Kidney epithelial cell (primary cell): ENCODE measurements at regions not wholly inside any gene's neighbourhood (a gene's known extent, or its start where the extent isn't known, plus 50 kb on each side); places are given as distances from the start of the nearest gene placed in this dataset.
"Not testable (repeated sequence)": the region's sequence is repeated elsewhere in the genome, so short reads cannot be mapped to it uniquely, and the experiment has no call there.

Experiments
- DNase-seq: peaks from one replicate; pipeline ENCODE4 v3.0.0-alpha.2; 2010; ENCODE audit warnings: low read depth
- H3K27me3 ChIP-seq: 2 replicates; pipeline ENCODE4 v1.6.0; 2011; ENCODE audit warnings: low read length; ENCODE audit not compliant: control insufficient read depth, insufficient read depth
- H3K36me3 ChIP-seq: 2 replicates; pipeline ENCODE4 v1.5.1; 2011; ENCODE audit warnings: low read length; ENCODE audit not compliant: control insufficient read depth, insufficient read depth
- H3K4me3 ChIP-seq: 2 replicates; pipeline ENCODE4 v1.5.1; 2011; ENCODE audit warnings: low read depth, mild to moderate bottlenecking, control low read depth, low read length
- TF ChIP-seq, protein P1 (sequence below): IDR thresholded peaks from 2 replicates; pipeline ENCODE4 v1.5.1; 2011; ENCODE audit warnings: mild to moderate bottlenecking, moderate library complexity, low read length, control low read depth, inconsistent platforms; ENCODE audit not compliant: insufficient read depth, poor library complexity, severe bottlenecking

GRCh38 chr2:35598310-35598709, 757.3 kb upstream of the CRIM1 start:
- H3K4me3 ChIP-seq: no peak overlapping the region
- no peaks in the 10 kb centered on the region for H3K27me3 ChIP-seq
- DNase-seq: no peak

DNA sequence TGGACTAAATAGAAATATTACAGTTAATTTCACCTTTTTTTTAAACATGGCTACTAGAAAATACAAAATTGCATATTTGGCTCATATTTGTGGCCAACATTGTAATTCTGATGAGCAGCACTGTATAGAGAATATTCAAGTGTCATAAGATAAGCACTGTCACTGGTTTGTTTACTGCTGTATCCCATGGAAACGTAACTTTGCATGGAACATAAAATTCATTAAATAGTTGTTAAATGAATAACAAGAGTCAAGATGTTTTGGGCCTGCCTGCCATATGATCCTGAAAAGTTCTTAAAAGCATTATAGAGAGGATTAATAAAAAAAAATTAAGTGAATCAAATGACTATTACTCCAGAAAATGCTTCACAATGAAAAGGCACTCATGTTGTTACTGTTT, 763.7 kb upstream of the CRIM1 start:
- TF ChIP-seq, protein P1, sequence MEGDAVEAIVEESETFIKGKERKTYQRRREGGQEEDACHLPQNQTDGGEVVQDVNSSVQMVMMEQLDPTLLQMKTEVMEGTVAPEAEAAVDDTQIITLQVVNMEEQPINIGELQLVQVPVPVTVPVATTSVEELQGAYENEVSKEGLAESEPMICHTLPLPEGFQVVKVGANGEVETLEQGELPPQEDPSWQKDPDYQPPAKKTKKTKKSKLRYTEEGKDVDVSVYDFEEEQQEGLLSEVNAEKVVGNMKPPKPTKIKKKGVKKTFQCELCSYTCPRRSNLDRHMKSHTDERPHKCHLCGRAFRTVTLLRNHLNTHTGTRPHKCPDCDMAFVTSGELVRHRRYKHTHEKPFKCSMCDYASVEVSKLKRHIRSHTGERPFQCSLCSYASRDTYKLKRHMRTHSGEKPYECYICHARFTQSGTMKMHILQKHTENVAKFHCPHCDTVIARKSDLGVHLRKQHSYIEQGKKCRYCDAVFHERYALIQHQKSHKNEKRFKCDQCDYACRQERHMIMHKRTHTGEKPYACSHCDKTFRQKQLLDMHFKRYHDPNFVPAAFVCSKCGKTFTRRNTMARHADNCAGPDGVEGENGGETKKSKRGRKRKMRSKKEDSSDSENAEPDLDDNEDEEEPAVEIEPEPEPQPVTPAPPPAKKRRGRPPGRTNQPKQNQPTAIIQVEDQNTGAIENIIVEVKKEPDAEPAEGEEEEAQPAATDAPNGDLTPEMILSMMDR: no peak
- no peak overlapping the region for H3K4me3 ChIP-seq
- no peak for DNase-seq
- no peaks in the 10 kb centered on the region for H3K27me3 ChIP-seq
- H3K36me3 ChIP-seq: no peaks in the 10 kb centered on the region

More at GRCh38 chr2:35598310-35598709, 757.3 kb upstream of the CRIM1 start:
- TF ChIP-seq, protein P1: no peak
- H3K36me3 ChIP-seq: no peaks in the 10 kb centered on the region

DNA sequence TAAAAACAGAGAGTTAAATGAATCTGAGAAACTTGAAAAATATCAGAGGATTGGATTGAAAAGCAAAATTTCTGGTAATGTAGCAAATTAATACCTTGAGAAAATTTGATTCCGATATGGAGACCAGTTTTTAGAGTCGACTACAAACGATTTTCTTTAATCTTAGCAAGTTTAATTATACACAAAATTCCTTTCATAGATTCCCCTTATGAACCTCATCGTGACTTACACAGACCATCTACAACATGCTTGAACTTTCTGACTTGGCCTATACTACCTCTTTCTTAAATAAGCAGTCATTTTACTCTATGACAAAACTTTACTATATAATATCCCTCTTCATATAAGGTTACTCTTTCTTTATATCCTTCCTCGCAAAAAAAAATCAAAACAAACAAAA, 769.6 kb upstream of the CRIM1 start:
- TF ChIP-seq, protein P1: no peak
- DNase-seq: no peak
- H3K4me3 ChIP-seq: no peak overlapping the region
- H3K27me3 ChIP-seq: no peaks in the 10 kb centered on the region
- no peaks in the 10 kb centered on the region for H3K36me3 ChIP-seq

GRCh38 chr2:35582637-35583036, 772.9 kb upstream of the CRIM1 start:
- DNase-seq: no peak
- no peaks in the 10 kb centered on the region for H3K36me3 ChIP-seq
- no peak overlapping the region for H3K4me3 ChIP-seq
- H3K27me3 ChIP-seq: no peaks in the 10 kb centered on the region
- TF ChIP-seq, protein P1: no peak

DNA sequence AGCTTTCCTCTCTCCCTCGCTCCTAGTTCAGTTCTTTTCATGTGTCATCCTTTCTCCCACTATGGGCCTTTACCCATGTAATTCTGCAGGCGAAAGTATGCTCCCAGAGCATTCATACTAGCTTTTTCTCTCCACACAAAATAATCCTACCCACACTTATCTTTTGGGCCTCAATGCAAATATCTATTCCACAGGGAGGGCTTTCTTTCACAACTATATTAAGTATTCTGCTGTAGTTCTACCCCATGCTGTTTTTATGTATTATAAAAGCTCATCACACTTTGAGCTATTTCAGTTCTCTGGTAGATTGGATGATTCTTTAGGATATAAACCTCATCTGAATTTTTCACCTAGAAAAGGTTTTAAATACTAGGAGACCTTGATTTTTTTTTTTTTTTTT, 774.6 kb upstream of the CRIM1 start:
- Histone ChIP-seq H3K27me3 (no peaks in the 10 kb centered on the region), H3K36me3 (no peaks in the 10 kb centered on the region), H3K4me3 (no peak overlapping the region)
- DNase-seq: no peak
- TF ChIP-seq, protein P1: no peak

DNA sequence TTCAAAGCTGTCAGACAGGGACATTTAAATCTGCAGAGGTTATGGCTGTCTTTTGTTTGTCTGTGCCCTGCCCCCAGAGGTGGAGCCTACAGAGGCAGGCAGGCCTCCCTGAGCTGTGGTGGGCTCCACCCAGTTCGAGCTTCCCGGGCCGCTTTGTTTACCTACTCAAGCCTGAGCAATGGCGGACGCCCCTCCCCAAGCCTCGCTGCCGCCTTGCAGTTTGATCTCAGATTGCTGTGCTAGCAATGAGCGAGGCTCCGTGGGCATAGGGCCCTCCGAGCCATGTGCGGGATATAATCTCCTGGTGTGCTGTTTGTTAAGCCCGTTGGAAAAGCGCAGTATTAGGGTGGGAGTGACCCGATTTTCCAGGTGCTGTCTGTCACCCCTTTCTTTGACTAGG, 787.0 kb upstream of the CRIM1 start:
- not testable (repeated sequence) for H3K4me3 ChIP-seq, H3K36me3 ChIP-seq, DNase-seq, H3K27me3 ChIP-seq
